ENCODE measurements at regions not wholly inside any gene's neighbourhood (a gene's known extent, or its start where the extent isn't known, plus 50 kb on each side); places are given as distances from the start of the nearest gene placed in this dataset.

DNA sequence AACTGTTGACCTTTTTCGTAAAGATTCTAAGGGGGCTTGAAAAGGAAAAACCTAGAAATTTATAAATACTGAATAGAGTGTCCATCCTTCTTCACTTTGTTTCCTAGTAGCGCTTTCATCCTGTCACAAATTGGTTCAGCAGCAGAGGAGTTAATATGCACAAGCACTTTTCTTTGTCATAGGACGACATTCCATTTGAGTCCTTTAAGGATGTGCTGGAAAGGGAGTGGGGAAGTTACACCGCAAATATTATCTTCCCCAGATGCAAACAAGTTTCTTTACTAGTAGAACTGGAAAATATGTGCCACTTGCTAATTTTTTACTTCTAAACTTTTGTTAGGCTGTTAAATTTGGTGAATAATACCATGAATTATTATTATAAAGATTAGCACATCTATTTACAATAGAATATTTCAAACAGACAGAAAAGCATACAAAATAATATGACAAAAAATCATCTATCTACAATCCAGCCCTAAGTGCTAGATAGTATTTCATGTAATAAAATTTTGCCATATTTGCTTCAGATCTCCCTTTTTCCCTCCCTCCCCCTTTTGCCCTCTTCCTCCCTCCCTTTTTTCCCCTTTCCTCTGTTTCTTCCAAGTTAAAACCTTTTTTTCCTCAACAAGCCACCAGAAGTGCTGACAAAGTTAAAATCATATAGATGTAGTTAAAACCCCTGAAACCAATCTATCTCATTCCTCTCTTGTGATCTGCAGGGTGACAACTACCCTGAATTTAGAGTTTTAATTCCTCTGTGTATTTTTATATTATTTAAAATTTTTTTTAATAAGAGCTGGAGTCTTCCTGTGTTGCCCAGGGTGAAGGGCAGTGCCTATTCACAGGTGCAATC, 50.5 kb upstream of the MAP4K3 start:
- TF ChIP-seq, protein P1, sequence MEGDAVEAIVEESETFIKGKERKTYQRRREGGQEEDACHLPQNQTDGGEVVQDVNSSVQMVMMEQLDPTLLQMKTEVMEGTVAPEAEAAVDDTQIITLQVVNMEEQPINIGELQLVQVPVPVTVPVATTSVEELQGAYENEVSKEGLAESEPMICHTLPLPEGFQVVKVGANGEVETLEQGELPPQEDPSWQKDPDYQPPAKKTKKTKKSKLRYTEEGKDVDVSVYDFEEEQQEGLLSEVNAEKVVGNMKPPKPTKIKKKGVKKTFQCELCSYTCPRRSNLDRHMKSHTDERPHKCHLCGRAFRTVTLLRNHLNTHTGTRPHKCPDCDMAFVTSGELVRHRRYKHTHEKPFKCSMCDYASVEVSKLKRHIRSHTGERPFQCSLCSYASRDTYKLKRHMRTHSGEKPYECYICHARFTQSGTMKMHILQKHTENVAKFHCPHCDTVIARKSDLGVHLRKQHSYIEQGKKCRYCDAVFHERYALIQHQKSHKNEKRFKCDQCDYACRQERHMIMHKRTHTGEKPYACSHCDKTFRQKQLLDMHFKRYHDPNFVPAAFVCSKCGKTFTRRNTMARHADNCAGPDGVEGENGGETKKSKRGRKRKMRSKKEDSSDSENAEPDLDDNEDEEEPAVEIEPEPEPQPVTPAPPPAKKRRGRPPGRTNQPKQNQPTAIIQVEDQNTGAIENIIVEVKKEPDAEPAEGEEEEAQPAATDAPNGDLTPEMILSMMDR (IDR thresholded peaks at IDR 0.05), result no peak
- TF ChIP-seq POLR2A (IDR thresholded peaks at IDR 0.05), result no peak

Measured in body of pancreas (tissue), 4 donors.